MCF 10A (cell line): ENCODE measurements at regions not wholly inside any gene's neighbourhood (a gene's known extent, or its start where the extent isn't known, plus 50 kb on each side); places are given as distances from the start of the nearest gene placed in this dataset.

Experiments
- BruUV-seq: library from RNA; stranded (reverse); fragments of 400-500 nt; replicated peaks from 2 replicates; lab custom pipeline; 2021; lab: Mats Ljungman, UMichigan
- CTCF ChIA-PET: fragments of 300-600 bp; sonication (Branson Sonifier 250); formaldehyde crosslinking; extraction: SDS; loops from one replicate; lab custom pipeline; 2021; ENCODE audit warnings: antibody characterized with exemption, inconsistent platforms; lab: Yijun Ruan, JAX
- POLR2A ChIA-PET: fragments of 300-600, 350-650 bp; sonication (Branson Sonifier 250); formaldehyde crosslinking; extraction: SDS; loops from one replicate; lab custom pipeline; 2020; ENCODE audit warnings: antibody characterized with exemption, inconsistent platforms; lab: Yijun Ruan, JAX
- DNase-seq: peaks from one replicate; pipeline ENCODE4 v3.0.0-alpha.2; 2018; ENCODE audit not compliant: unreplicated experiment
- H3K27ac Mint-ChIP-seq: one replicate; pipeline ENCODE4 v1.8.0; 2022; ENCODE audit warnings: mild to moderate bottlenecking, low read depth, mixed read lengths; ENCODE audit not compliant: unreplicated experiment
- H3K27me3 Mint-ChIP-seq: one replicate; pipeline ENCODE4 v1.8.0; 2022; ENCODE audit warnings: mixed read lengths; ENCODE audit not compliant: insufficient read depth, unreplicated experiment
- H3K36me3 Mint-ChIP-seq: one replicate; pipeline ENCODE4 v1.8.0; 2022; ENCODE audit warnings: mild to moderate bottlenecking, moderate library complexity, mixed read lengths; ENCODE audit not compliant: insufficient read depth, unreplicated experiment
- H3K4me1 Mint-ChIP-seq: one replicate; pipeline ENCODE4 v1.8.0; 2022; ENCODE audit warnings: mixed read lengths; ENCODE audit not compliant: insufficient read depth, unreplicated experiment
- H3K4me3 Mint-ChIP-seq: one replicate; pipeline ENCODE4 v1.8.0; 2022; ENCODE audit warnings: mild to moderate bottlenecking, moderate library complexity, mixed read lengths; ENCODE audit not compliant: unreplicated experiment
- H3K9me3 Mint-ChIP-seq: one replicate; pipeline ENCODE4 v1.8.0; 2022; ENCODE audit warnings: mixed read lengths; ENCODE audit not compliant: unreplicated experiment
- intact Hi-C: fragments of 100-400 bp; cut with micrococcal nuclease; formaldehyde crosslinking; loops from 2 replicates; pipeline ENCODE4 v1.14.1; 2022
- TF ChIP-seq, protein P1 (sequence below): fragments of 200-600 bp; IDR thresholded peaks from one replicate; pipeline ENCODE4 v1.8.0; 2022; ENCODE audit warnings: antibody characterized with exemption, mild to moderate bottlenecking; ENCODE audit not compliant: unreplicated experiment

DNA sequence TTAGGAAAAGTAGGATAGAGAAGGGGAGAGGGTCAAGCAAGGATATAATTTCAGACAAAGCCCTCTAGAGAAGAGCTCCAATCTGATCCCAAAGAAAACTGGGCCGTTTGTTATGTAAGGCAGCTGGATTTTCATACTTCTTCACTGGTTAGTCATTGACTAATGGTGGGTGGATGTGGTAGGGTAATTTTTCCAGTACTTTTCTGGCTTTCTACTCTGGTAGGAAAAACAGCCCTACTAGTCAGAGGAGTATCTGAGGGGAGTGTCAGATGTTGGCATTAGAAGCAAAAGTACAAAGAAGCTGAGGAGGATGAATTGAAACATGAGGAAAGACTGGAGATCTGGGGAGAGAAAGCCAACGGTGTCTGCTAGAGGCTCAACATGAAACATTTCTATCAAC is 145.3 kb downstream of the TNFSF18 start:
- no peaks in the 10 kb centered on the region for H3K36me3 Mint-ChIP-seq
- no peak for DNase-seq
- intact Hi-C loops = no loop called here
- no peak overlapping the region for H3K27ac Mint-ChIP-seq
- TF ChIP-seq, protein P1, sequence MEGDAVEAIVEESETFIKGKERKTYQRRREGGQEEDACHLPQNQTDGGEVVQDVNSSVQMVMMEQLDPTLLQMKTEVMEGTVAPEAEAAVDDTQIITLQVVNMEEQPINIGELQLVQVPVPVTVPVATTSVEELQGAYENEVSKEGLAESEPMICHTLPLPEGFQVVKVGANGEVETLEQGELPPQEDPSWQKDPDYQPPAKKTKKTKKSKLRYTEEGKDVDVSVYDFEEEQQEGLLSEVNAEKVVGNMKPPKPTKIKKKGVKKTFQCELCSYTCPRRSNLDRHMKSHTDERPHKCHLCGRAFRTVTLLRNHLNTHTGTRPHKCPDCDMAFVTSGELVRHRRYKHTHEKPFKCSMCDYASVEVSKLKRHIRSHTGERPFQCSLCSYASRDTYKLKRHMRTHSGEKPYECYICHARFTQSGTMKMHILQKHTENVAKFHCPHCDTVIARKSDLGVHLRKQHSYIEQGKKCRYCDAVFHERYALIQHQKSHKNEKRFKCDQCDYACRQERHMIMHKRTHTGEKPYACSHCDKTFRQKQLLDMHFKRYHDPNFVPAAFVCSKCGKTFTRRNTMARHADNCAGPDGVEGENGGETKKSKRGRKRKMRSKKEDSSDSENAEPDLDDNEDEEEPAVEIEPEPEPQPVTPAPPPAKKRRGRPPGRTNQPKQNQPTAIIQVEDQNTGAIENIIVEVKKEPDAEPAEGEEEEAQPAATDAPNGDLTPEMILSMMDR = no peak
- CTCF ChIA-PET = interaction anchor here (0.6 to 1.4 kb wide), 5 partner anchors 14 to 1432 kb away, joined by 3 to 8 read pairs (median 3); no protein-coding TSS in a partner anchor
- no TSS peak for BruUV-seq
- POLR2A ChIA-PET = interaction anchor here (0.7 to 2.7 kb wide), 5 partner anchors 10 to 71 kb away, joined by 3 to 8 read pairs (median 4); no protein-coding TSS in a partner anchor
- no peak overlapping the region for H3K4me3 Mint-ChIP-seq
- peaks cover 24% of the 10 kb centered on the region for H3K4me1 Mint-ChIP-seq
- no peaks in the 10 kb centered on the region for H3K27me3 Mint-ChIP-seq
- peaks cover 22% of the 10 kb centered on the region for H3K9me3 Mint-ChIP-seq

DNA sequence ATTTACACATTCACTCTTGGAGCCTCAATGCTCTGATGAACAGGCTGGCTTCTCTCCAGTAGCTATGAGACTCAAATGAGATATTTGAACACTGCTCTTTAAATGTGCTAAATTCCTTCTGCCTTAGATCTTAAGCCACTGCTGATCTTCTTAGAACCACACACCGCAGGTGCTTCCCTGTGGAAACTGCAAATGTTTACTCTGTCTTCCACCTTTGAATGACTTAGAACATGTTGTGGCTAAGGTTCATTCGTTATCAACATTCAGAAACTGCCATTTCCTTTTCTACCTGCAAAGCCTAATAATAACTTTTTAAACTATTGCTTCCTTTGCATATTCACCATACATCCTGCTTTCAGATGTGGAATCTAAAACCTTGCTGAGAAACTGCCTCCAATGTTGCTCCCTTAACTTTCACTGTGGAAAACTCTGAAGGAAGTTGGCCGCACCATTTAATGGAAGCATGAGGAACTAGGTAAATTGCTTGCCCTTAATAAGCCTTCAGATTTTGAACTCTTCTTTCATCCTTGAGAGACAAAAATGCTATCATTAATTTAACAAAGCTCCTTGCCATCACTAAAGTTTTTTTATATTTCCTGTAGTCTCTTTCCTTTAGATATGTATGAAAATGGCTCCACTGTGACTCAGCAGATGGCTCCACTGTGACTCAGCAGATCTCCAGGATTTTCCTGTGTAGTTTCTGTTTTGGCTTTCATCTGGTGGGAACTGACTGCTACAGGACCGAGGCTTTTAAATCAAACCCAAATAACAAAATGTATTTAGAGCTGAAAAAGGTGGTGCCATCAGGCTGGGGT is 143.8 kb downstream of the TNFSF18 start:
- ChIA-PET POLR2A (interaction anchor here (0.5 kb wide), 1 partner anchor 249 kb away, joined by 3 read pairs; no protein-coding TSS in a partner anchor), CTCF (interaction anchor here (0.7 to 1.6 kb wide), 3 partner anchors 11 to 347 kb away, joined by 3 to 4 read pairs (median 4); no protein-coding TSS in a partner anchor)
- BruUV-seq = no TSS peak

DNA sequence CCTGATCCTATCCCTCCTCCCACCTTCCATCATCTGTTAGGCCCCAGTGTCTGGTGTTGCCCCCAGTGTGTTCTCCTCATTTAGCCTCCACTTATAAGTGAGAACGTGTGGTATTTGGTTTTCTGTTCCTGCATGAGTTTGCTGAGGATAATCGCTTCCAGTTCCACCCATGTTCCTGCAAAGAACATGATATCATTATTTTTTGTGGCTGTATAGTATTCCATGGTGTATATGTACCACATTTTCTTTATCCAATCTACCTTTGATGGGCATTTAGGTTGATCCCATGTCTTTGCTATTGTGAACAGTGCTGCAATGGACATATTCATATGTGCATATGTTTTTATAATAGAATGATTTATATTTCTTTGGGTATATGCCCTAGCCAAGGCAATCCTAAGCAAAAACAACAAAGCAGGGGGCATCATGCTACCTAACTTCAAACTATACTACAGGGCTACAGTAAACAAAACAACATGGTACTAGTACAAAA is 142.9 kb downstream of the TNFSF18 start:
- TF ChIP-seq, protein P1 = no peak
- ChIA-PET POLR2A (interaction anchor here (0.5 kb wide), 1 partner anchor 248 kb away, joined by 3 read pairs; no protein-coding TSS in a partner anchor), CTCF (interaction anchor here (1.6 kb wide), 1 partner anchor 81 kb away, joined by 4 read pairs; no protein-coding TSS in a partner anchor)
- no peak overlapping the region for H3K4me3 Mint-ChIP-seq
- no peaks in the 10 kb centered on the region for H3K27me3 Mint-ChIP-seq
- BruUV-seq = no TSS peak
- H3K27ac Mint-ChIP-seq = no peak overlapping the region
- no peaks in the 10 kb centered on the region for H3K36me3 Mint-ChIP-seq
- no peak for DNase-seq
- peaks cover 16% of the 10 kb centered on the region for H3K9me3 Mint-ChIP-seq
- H3K4me1 Mint-ChIP-seq = peaks cover 24% of the 10 kb centered on the region
- intact Hi-C loops = no loop called here

More for the DNA sequence above, 143.8 kb downstream of the TNFSF18 start:
- TF ChIP-seq, protein P1 = no peak
- DNase-seq = peak; percentile 69
- Mint-ChIP-seq H3K27ac (no peak overlapping the region), H3K4me1 (peaks cover 24% of the 10 kb centered on the region), H3K27me3 (no peaks in the 10 kb centered on the region), H3K9me3 (peaks cover 11% of the 10 kb centered on the region), H3K36me3 (no peaks in the 10 kb centered on the region), H3K4me3 (no peak overlapping the region)
- intact Hi-C loops = no loop called here
